ENCODE measurements at regions not wholly inside any gene's neighbourhood (a gene's known extent, or its start where the extent isn't known, plus 50 kb on each side); places are given as distances from the start of the nearest gene placed in this dataset.
"Not testable (repeated sequence)": the region's sequence is repeated elsewhere in the genome, so short reads cannot be mapped to it uniquely, and the experiment has no call there.

GRCh38 chr9:85199866-85200495 is 530.5 kb downstream of the NTRK2 start:
- DNase-seq = no peak

- DNase-seq = no peak
Measured at GRCh38 chr9:85192750-85193149, 523.2 kb downstream of the NTRK2 start.

- no peak for DNase-seq
Measured at GRCh38 chr9:85186218-85186585, 516.7 kb downstream of the NTRK2 start.

GRCh38 chr9:85185486-85186217 is 516.1 kb downstream of the NTRK2 start:
- no peak for DNase-seq

- DNase-seq = no peak
Measured at GRCh38 chr9:85182383-85182782, 512.9 kb downstream of the NTRK2 start.

- no peak for DNase-seq
Measured at GRCh38 chr9:85178474-85178873, 508.9 kb downstream of the NTRK2 start.

- DNase-seq = no peak
Measured at GRCh38 chr9:85173967-85174366, 504.4 kb downstream of the NTRK2 start.

GRCh38 chr9:85172001-85172978 is 502.8 kb downstream of the NTRK2 start:
- no peak for DNase-seq

- no peak for DNase-seq
Measured at GRCh38 chr9:85171163-85171562, 501.6 kb downstream of the NTRK2 start.

- no peak for DNase-seq
Measured at GRCh38 chr9:85168412-85168811, 498.9 kb downstream of the NTRK2 start.

- DNase-seq = no peak
Measured at GRCh38 chr9:85167146-85167545, 497.6 kb downstream of the NTRK2 start.

GRCh38 chr9:85163825-85164224 is 494.3 kb downstream of the NTRK2 start:
- no peak for DNase-seq

- no peak for DNase-seq
Measured at GRCh38 chr9:85163415-85163814, 493.9 kb downstream of the NTRK2 start.

GRCh38 chr9:85162822-85163221 is 493.3 kb downstream of the NTRK2 start:
- no peak for DNase-seq

- DNase-seq = not testable (repeated sequence)
Measured at GRCh38 chr9:85160944-85161343, 491.4 kb downstream of the NTRK2 start.

- no peak for DNase-seq
Measured at GRCh38 chr9:85158512-85158911, 489.0 kb downstream of the NTRK2 start.

- no peak for DNase-seq
Measured at GRCh38 chr9:85157772-85158171, 488.2 kb downstream of the NTRK2 start.

GRCh38 chr9:85156652-85157051 is 487.1 kb downstream of the NTRK2 start:
- no peak for DNase-seq

- DNase-seq = no peak
Measured at GRCh38 chr9:85155352-85155751, 485.8 kb downstream of the NTRK2 start.

GRCh38 chr9:85151741-85152140 is 482.2 kb downstream of the NTRK2 start:
- DNase-seq = no peak

- no peak for DNase-seq
Measured at GRCh38 chr9:85151162-85151561, 481.6 kb downstream of the NTRK2 start.

GRCh38 chr9:85147046-85147640 is 477.6 kb downstream of the NTRK2 start:
- no peak for DNase-seq

- no peak for DNase-seq
Measured at GRCh38 chr9:85142968-85143367, 473.4 kb downstream of the NTRK2 start.
